Mesendoderm (in vitro differentiated cells): ENCODE measurements at regions not wholly inside any gene's neighbourhood (a gene's known extent, or its start where the extent isn't known, plus 50 kb on each side); places are given as distances from the start of the nearest gene placed in this dataset.

Source experiments
- DNase-seq: peaks from one replicate; pipeline ENCODE4 v3.0.0; 2013
- H2AK5ac ChIP-seq: 2 replicates; pipeline ENCODE4 v1.6.1; 2013; ENCODE audit warnings: low read length, inconsistent platforms
- H2BK120ac ChIP-seq: 2 replicates; pipeline ENCODE4 v1.6.1; 2013; ENCODE audit warnings: low read depth, mild to moderate bottlenecking, low read length, moderate library complexity, mixed read lengths
- H2BK15ac ChIP-seq: replicated peaks from 2 replicates; pipeline ENCODE4 v1.6.1; 2013; ENCODE audit warnings: low read depth, mild to moderate bottlenecking, moderate library complexity
- H2BK5ac ChIP-seq: 2 replicates; pipeline ENCODE4 v1.6.1; 2013; ENCODE audit warnings: low read length, inconsistent platforms
- H3K18ac ChIP-seq: 2 replicates; pipeline ENCODE4 v1.6.1; 2013; ENCODE audit warnings: mild to moderate bottlenecking, low read length, mixed read lengths
- H3K23ac ChIP-seq: one replicate; pipeline ENCODE4 v1.6.1; 2013; ENCODE audit warnings: low read length
- H3K27ac ChIP-seq: 2 replicates; pipeline ENCODE4 v1.5.1; 2013; ENCODE audit warnings: low read depth, mild to moderate bottlenecking, inconsistent platforms, low read length, moderate library complexity
- H3K27me3 ChIP-seq: 2 replicates; pipeline ENCODE4 v1.6.1; 2013; ENCODE audit warnings: low read length, control low read depth, mild to moderate bottlenecking, inconsistent platforms; ENCODE audit not compliant: insufficient read depth, poor library complexity
- H3K36me3 ChIP-seq: 2 replicates; pipeline ENCODE4 v1.6.1; 2013; ENCODE audit warnings: low read length, inconsistent platforms; ENCODE audit not compliant: control insufficient read depth, insufficient read depth
- H3K4ac ChIP-seq: one replicate; pipeline ENCODE4 v1.6.1; 2013; ENCODE audit warnings: low read depth, mild to moderate bottlenecking, low read length, moderate library complexity
- H3K4me1 ChIP-seq: 2 replicates; pipeline ENCODE4 v1.6.1; 2013; ENCODE audit warnings: low read depth, low read length, inconsistent platforms; ENCODE audit not compliant: control insufficient read depth
- H3K4me2 ChIP-seq: 2 replicates; pipeline ENCODE4 v1.6.1; 2013; ENCODE audit warnings: low read length
- H3K4me3 ChIP-seq: 2 replicates; pipeline ENCODE4 v1.5.1; 2013; ENCODE audit warnings: mild to moderate bottlenecking, low read length
- H3K56ac ChIP-seq: one replicate; pipeline ENCODE4 v1.6.1; 2013; ENCODE audit warnings: low read length
- H3K79me1 ChIP-seq: 2 replicates; pipeline ENCODE4 v1.6.1; 2013; ENCODE audit warnings: low read length, inconsistent platforms
- H3K79me2 ChIP-seq: 2 replicates; pipeline ENCODE4 v1.6.1; 2013; ENCODE audit warnings: mild to moderate bottlenecking, low read length; ENCODE audit not compliant: control insufficient read depth, insufficient read depth
- H3K9ac ChIP-seq: 2 replicates; pipeline ENCODE4 v1.6.1; 2013; ENCODE audit warnings: low read length, inconsistent platforms
- H4K5ac ChIP-seq: one replicate; pipeline ENCODE4 v1.6.1; 2013; ENCODE audit warnings: low read length
- H4K8ac ChIP-seq: one replicate; pipeline ENCODE4 v1.6.1; 2013; ENCODE audit warnings: low read depth, mild to moderate bottlenecking, control low read depth, low read length, moderate library complexity
- WGBS: extraction: QIAGEN DNeasy Blood & Tissue Kit; methylation state at CpG from one replicate; pipeline ENCODE4 v1.1.7; 2013; ENCODE audit warnings: low lambda C conversion rate, missing lambda C conversion rate; ENCODE audit not compliant: insufficient coverage; ENCODE audit errors: extremely low coverage; 5-methylcytosine and 5-hydroxymethylcytosine counted together

- no peak overlapping the region for H2AK5ac ChIP-seq
- H2BK120ac ChIP-seq: no peak overlapping the region
- no peak for DNase-seq
- no peak overlapping the region for H4K5ac ChIP-seq
- H3K4me1 ChIP-seq: no peaks in the 10 kb centered on the region
- no peaks in the 10 kb centered on the region for H3K27me3 ChIP-seq
- no peaks in the 10 kb centered on the region for H3K79me1 ChIP-seq
- H2BK5ac ChIP-seq: no peak overlapping the region
- no peak overlapping the region for H3K4me2 ChIP-seq
- no peaks in the 10 kb centered on the region for H3K79me2 ChIP-seq
- H3K36me3 ChIP-seq: no peaks in the 10 kb centered on the region
- no peak overlapping the region for H3K27ac ChIP-seq
- H3K9ac ChIP-seq: no peak overlapping the region
- H4K8ac ChIP-seq: no peak overlapping the region
- no peak overlapping the region for H3K4me3 ChIP-seq
- H2BK15ac ChIP-seq: no peak overlapping the region
- WGBS: no CpG with 5 or more reads among the region's 10 CpGs
- H3K4ac ChIP-seq: no peak overlapping the region
- no peak overlapping the region for H3K56ac ChIP-seq
- H3K23ac ChIP-seq: no peak overlapping the region
- no peak overlapping the region for H3K18ac ChIP-seq
Measured at GRCh38 chr21:41583274-41583790, 75.4 kb upstream of the TMPRSS2 start.

GRCh38 chr21:41582866-41583265 is 74.9 kb upstream of the TMPRSS2 start:
- H3K9ac ChIP-seq: no peak overlapping the region
- no peak overlapping the region for H3K23ac ChIP-seq
- no peak overlapping the region for H3K4me2 ChIP-seq
- no peak overlapping the region for H4K5ac ChIP-seq
- H3K4ac ChIP-seq: no peak overlapping the region
- H3K36me3 ChIP-seq: no peaks in the 10 kb centered on the region
- no peaks in the 10 kb centered on the region for H3K4me1 ChIP-seq
- no peak overlapping the region for H2BK15ac ChIP-seq
- no peak overlapping the region for H2BK5ac ChIP-seq
- no peak overlapping the region for H3K56ac ChIP-seq
- no peak overlapping the region for H3K18ac ChIP-seq
- no peak overlapping the region for H3K27ac ChIP-seq
- H3K79me1 ChIP-seq: no peaks in the 10 kb centered on the region
- no peak overlapping the region for H4K8ac ChIP-seq
- no peak overlapping the region for H2BK120ac ChIP-seq
- no peak for DNase-seq
- no peaks in the 10 kb centered on the region for H3K27me3 ChIP-seq
- no peaks in the 10 kb centered on the region for H3K79me2 ChIP-seq
- H3K4me3 ChIP-seq: no peak overlapping the region
- H2AK5ac ChIP-seq: no peak overlapping the region
- no CpG with 5 or more reads among the region's 7 CpGs for WGBS

- WGBS: no CpG with 5 or more reads among the region's 7 CpGs
- no peak overlapping the region for H4K8ac ChIP-seq
- no peak overlapping the region for H2BK15ac ChIP-seq
- H3K23ac ChIP-seq: no peak overlapping the region
- no peaks in the 10 kb centered on the region for H3K79me1 ChIP-seq
- H3K27ac ChIP-seq: no peak overlapping the region
- H3K79me2 ChIP-seq: no peaks in the 10 kb centered on the region
- H3K18ac ChIP-seq: no peak overlapping the region
- H3K36me3 ChIP-seq: no peaks in the 10 kb centered on the region
- no peaks in the 10 kb centered on the region for H3K4me1 ChIP-seq
- no peak overlapping the region for H3K4me2 ChIP-seq
- no peak overlapping the region for H4K5ac ChIP-seq
- H2AK5ac ChIP-seq: no peak overlapping the region
- no peak overlapping the region for H2BK120ac ChIP-seq
- no peak overlapping the region for H3K9ac ChIP-seq
- DNase-seq: no peak
- H3K27me3 ChIP-seq: no peaks in the 10 kb centered on the region
- H3K56ac ChIP-seq: no peak overlapping the region
- no peak overlapping the region for H2BK5ac ChIP-seq
- no peak overlapping the region for H3K4me3 ChIP-seq
- H3K4ac ChIP-seq: no peak overlapping the region
Measured at GRCh38 chr21:41582298-41582840, 74.4 kb upstream of the TMPRSS2 start.

GRCh38 chr21:41581592-41582228 is 73.8 kb upstream of the TMPRSS2 start:
- no peak overlapping the region for H2BK15ac ChIP-seq
- no CpG with 5 or more reads among the region's 16 CpGs for WGBS
- H3K4me2 ChIP-seq: no peak overlapping the region

GRCh38 chr21:41580758-41581554 is 73.0 kb upstream of the TMPRSS2 start:
- Histone ChIP-seq H2BK5ac (no peak overlapping the region), H3K79me1 (no peaks in the 10 kb centered on the region), H4K5ac (no peak overlapping the region), H3K36me3 (no peaks in the 10 kb centered on the region), H3K4me2 (no peak overlapping the region), H3K4ac (no peak overlapping the region), H3K27me3 (no peaks in the 10 kb centered on the region), H3K56ac (no peak overlapping the region), H3K79me2 (no peaks in the 10 kb centered on the region), H3K4me1 (no peaks in the 10 kb centered on the region), H3K27ac (no peak overlapping the region), H2AK5ac (no peak overlapping the region), H3K23ac (no peak overlapping the region), H4K8ac (no peak overlapping the region), H3K18ac (no peak overlapping the region), H2BK15ac (no peak overlapping the region), H3K4me3 (no peak overlapping the region), H3K9ac (no peak overlapping the region), H2BK120ac (no peak overlapping the region)
- whole genome bisulfite sequencing: no CpG with 5 or more reads among the region's 13 CpGs
- no peak for DNase-seq

More at GRCh38 chr21:41581592-41582228, 73.8 kb upstream of the TMPRSS2 start:
- Histone ChIP-seq H3K56ac (no peak overlapping the region), H3K23ac (no peak overlapping the region), H3K4me1 (no peaks in the 10 kb centered on the region), H2AK5ac (no peak overlapping the region), H3K4ac (no peak overlapping the region), H2BK120ac (no peak overlapping the region), H4K5ac (no peak overlapping the region), H3K79me1 (no peaks in the 10 kb centered on the region), H2BK5ac (no peak overlapping the region), H3K27ac (no peak overlapping the region), H3K4me3 (no peak overlapping the region), H3K9ac (no peak overlapping the region), H3K36me3 (no peaks in the 10 kb centered on the region), H3K27me3 (no peaks in the 10 kb centered on the region), H4K8ac (no peak overlapping the region), H3K18ac (no peak overlapping the region), H3K79me2 (no peaks in the 10 kb centered on the region)
- no peak for DNase-seq
